BE2C (cell line): ENCODE measurements at regions not wholly inside any gene's neighbourhood (a gene's known extent, or its start where the extent isn't known, plus 50 kb on each side); places are given as distances from the start of the nearest gene placed in this dataset.
"Not testable (repeated sequence)": the region's sequence is repeated elsewhere in the genome, so short reads cannot be mapped to it uniquely, and the experiment has no call there.

ENCODE experiments used
- DNase-seq: peaks from one replicate; pipeline ENCODE4 v3.0.0-alpha.2; 2020
- H3K27me3 ChIP-seq: fragments of 250-450 bp; sonication (Bioruptor Pico); 2 replicates; pipeline ENCODE4 v1.5.1; 2020; ENCODE audit warnings: mild to moderate bottlenecking
- H3K36me3 ChIP-seq: fragments of 250-450 bp; sonication (Bioruptor Pico); 2 replicates; pipeline ENCODE4 v1.5.1; 2020; ENCODE audit warnings: mild to moderate bottlenecking
- H3K4me1 ChIP-seq: fragments of 250-450 bp; sonication (Bioruptor Pico); 2 replicates; pipeline ENCODE4 v1.5.1; 2020
- H3K4me3 ChIP-seq: 2 replicates; pipeline ENCODE4 v1.5.1; 2011; ENCODE audit warnings: low read depth, low read length
- H3K9me3 ChIP-seq: fragments of 250-450 bp; sonication (Bioruptor Pico); 2 replicates; pipeline ENCODE4 v1.5.1; 2020
- CTCF ChIP-seq: IDR thresholded peaks from 2 replicates; pipeline ENCODE4 v1.5.1; 2012; ENCODE audit warnings: mild to moderate bottlenecking, low read depth, low read length

- Histone ChIP-seq H3K9me3 (no peaks in the 10 kb centered on the region), H3K4me1 (no peaks in the 10 kb centered on the region), H3K4me3 (no peak overlapping the region), H3K36me3 (no peaks in the 10 kb centered on the region), H3K27me3 (no peaks in the 10 kb centered on the region)
- no peak for TF ChIP-seq CTCF
- no peak for DNase-seq
Measured at GRCh38 chr20:2223558-2224367, 72.0 kb upstream of the TGM3 start.

GRCh38 chr20:2224368-2224639, 71.5 kb upstream of the TGM3 start:
- Histone ChIP-seq H3K27me3 (no peaks in the 10 kb centered on the region), H3K36me3 (no peaks in the 10 kb centered on the region), H3K9me3 (no peaks in the 10 kb centered on the region), H3K4me1 (no peaks in the 10 kb centered on the region), H3K4me3 (no peak overlapping the region)
- no peak for DNase-seq
- no peak for TF ChIP-seq CTCF

GRCh38 chr20:2227285-2227684, 68.5 kb upstream of the TGM3 start:
- H3K4me3 ChIP-seq, H3K36me3 ChIP-seq, H3K27me3 ChIP-seq, DNase-seq, H3K9me3 ChIP-seq, H3K4me1 ChIP-seq: not testable (repeated sequence)

- H3K4me1 ChIP-seq: no peaks in the 10 kb centered on the region
- TF ChIP-seq CTCF: no peak
- H3K27me3 ChIP-seq: no peaks in the 10 kb centered on the region
- no peak overlapping the region for H3K4me3 ChIP-seq
- H3K9me3 ChIP-seq: no peaks in the 10 kb centered on the region
- DNase-seq: no peak
- no peaks in the 10 kb centered on the region for H3K36me3 ChIP-seq
Measured at GRCh38 chr20:2227861-2228260, 67.9 kb upstream of the TGM3 start.

- no peaks in the 10 kb centered on the region for H3K36me3 ChIP-seq
- no peaks in the 10 kb centered on the region for H3K4me1 ChIP-seq
- no peaks in the 10 kb centered on the region for H3K9me3 ChIP-seq
- no peak overlapping the region for H3K4me3 ChIP-seq
- no peak for DNase-seq
- TF ChIP-seq CTCF: no peak
- no peaks in the 10 kb centered on the region for H3K27me3 ChIP-seq
Measured at GRCh38 chr20:2228926-2229325, 66.9 kb upstream of the TGM3 start.

- Histone ChIP-seq H3K4me1 (no peaks in the 10 kb centered on the region), H3K4me3 (no peak overlapping the region), H3K36me3 (no peaks in the 10 kb centered on the region), H3K27me3 (no peaks in the 10 kb centered on the region), H3K9me3 (no peaks in the 10 kb centered on the region)
- no peak for TF ChIP-seq CTCF
- DNase-seq: no peak
Measured at GRCh38 chr20:2230726-2231488, 64.9 kb upstream of the TGM3 start.
